ENCODE measurements at regions not wholly inside any gene's neighbourhood (a gene's known extent, or its start where the extent isn't known, plus 50 kb on each side); places are given as distances from the start of the nearest gene placed in this dataset.

- TF ChIP-seq ZNF318 (CRISPR knock-in tag; IDR thresholded peaks at IDR 0.05) (no peak), KLF9 (CRISPR knock-in tag; IDR thresholded peaks at IDR 0.05; ENCODE audit: low read depth) (no peak), ZHX2 (IDR thresholded peaks at IDR 0.05; ENCODE audit: low read depth) (peak; percentile 49; the same call in 1 of the 2 replicates), ZHX2 (CRISPR knock-in tag; IDR thresholded peaks at IDR 0.05; ENCODE audit: borderline replicate concordance) (no peak), ZNF263 (CRISPR knock-in tag; IDR thresholded peaks at IDR 0.05) (no peak), BCL6 (CRISPR knock-in tag; IDR thresholded peaks at IDR 0.05) (no peak), PBX3 (CRISPR knock-in tag; IDR thresholded peaks at IDR 0.05; ENCODE audit: borderline replicate concordance) (no peak), CCDC6 (CRISPR knock-in tag; IDR thresholded peaks at IDR 0.05) (no peak), TOE1 (CRISPR knock-in tag; IDR thresholded peaks at IDR 0.05) (no peak), RAD51 (IDR thresholded peaks at IDR 0.05; ENCODE audit: borderline replicate concordance) (no peak), HOXA5 (CRISPR knock-in tag; IDR thresholded peaks at IDR 0.05) (no peak)
Measured at GRCh38 chr12:27899151-27899661, 73.3 kb downstream of the PTHLH start (continued).

All from HepG2 (cell line).